SK-N-SH (cell line): ENCODE measurements at regions not wholly inside any gene's neighbourhood (a gene's known extent, or its start where the extent isn't known, plus 50 kb on each side); places are given as distances from the start of the nearest gene placed in this dataset.

Experiments
- CTCF ChIA-PET: fragments of 300-600, 350-600 bp; formaldehyde crosslinking; extraction: SDS; loops from one replicate; lab custom pipeline; 2021; lab: Yijun Ruan, JAX
- POLR2A ChIA-PET: fragments of 350-600 bp; sonication (Branson Sonifier 250); formaldehyde crosslinking; extraction: SDS; loops from one replicate; lab custom pipeline; 2020; ENCODE audit warnings: antibody characterized with exemption, inconsistent platforms; lab: Yijun Ruan, JAX
- DNase-seq: peaks from one replicate; pipeline ENCODE4 v3.0.0; 2012
- H2AFZ ChIP-seq: fragments of 200-600 bp; sonication (generic); 2 replicates; pipeline ENCODE4 v1.8.1; 2016; ENCODE audit warnings: antibody characterized with exemption, mild to moderate bottlenecking, low read depth
- H3F3A ChIP-seq: fragments of 200-600 bp; sonication (generic); replicated peaks from 2 replicates; pipeline ENCODE3; 2016; ENCODE audit warnings: antibody characterized with exemption, mild to moderate bottlenecking; ENCODE audit not compliant: insufficient read depth
- H3K27ac ChIP-seq, 2 experiments: fragments of 200-500 bp in 1 of 2; fragments of 200-600 bp in 1 of 2; sonication (Bioruptor generic) in 1 of 2; sonication (generic), shearing (Covaris generic) in 1 of 2; 2 replicates each; pipeline versions ENCODE4 v1.5.1 to v1.6.1; 2014 to 2016; ENCODE audit warnings: low read depth in 2 of 2, inconsistent platforms in 1 of 2, low read length in 1 of 2, mild to moderate bottlenecking in 1 of 2, mixed read lengths in 1 of 2
- H3K27me3 ChIP-seq: fragments of 200-600 bp; sonication (generic), shearing (Covaris generic); 2 replicates; pipeline ENCODE4 v1.6.1; 2016; ENCODE audit warnings: mixed run types; ENCODE audit not compliant: insufficient read depth
- H3K36me3 ChIP-seq, 2 experiments: fragments of 200-500 bp in 1 of 2; fragments of 200-600 bp in 1 of 2; sonication (Bioruptor generic) in 1 of 2; sonication (generic) in 1 of 2; replicated peaks in 1 of 2; 2 replicates each; pipeline versions ENCODE3 to v1.5.1; 2014 to 2016; ENCODE audit warnings: low read length in 1 of 2, mild to moderate bottlenecking in 1 of 2; ENCODE audit not compliant: insufficient read depth in 2 of 2, control insufficient read depth in 1 of 2
- H3K4me1 ChIP-seq, 2 experiments: fragments of 200-500 bp in 1 of 2; fragments of 200-600 bp in 1 of 2; sonication (Bioruptor generic) in 1 of 2; sonication (generic), shearing (Covaris generic) in 1 of 2; 2 replicates each; pipeline versions ENCODE4 v1.5.1 to v1.6.1; 2014 to 2016; ENCODE audit warnings: low read depth in 1 of 2, low read length in 1 of 2, mixed run types in 1 of 2; ENCODE audit not compliant: insufficient read depth in 2 of 2, control insufficient read depth in 1 of 2
- H3K4me2 ChIP-seq: fragments of 200-600 bp; sonication (generic), shearing (Covaris generic); 2 replicates; pipeline ENCODE4 v1.6.1; 2017; ENCODE audit warnings: mixed run types
- H3K4me3 ChIP-seq, 2 experiments: fragments of 200-500 bp in 1 of 2; fragments of 200-600 bp in 1 of 2; sonication (Bioruptor generic) in 1 of 2; sonication (generic), shearing (Covaris generic) in 1 of 2; 2 replicates each; pipeline versions ENCODE4 v1.5.1 to v1.8.1; 2014 to 2016; ENCODE audit warnings: low read depth in 2 of 2, inconsistent platforms in 1 of 2, low read length in 1 of 2, mild to moderate bottlenecking in 1 of 2, mixed read lengths in 1 of 2, moderate library complexity in 1 of 2
- H3K79me2 ChIP-seq: fragments of 200-600 bp; sonication (generic); 2 replicates; pipeline ENCODE4 v1.8.1; 2017; ENCODE audit warnings: mild to moderate bottlenecking; ENCODE audit not compliant: insufficient read depth
- H3K9ac ChIP-seq: fragments of 200-600 bp; sonication (generic); 2 replicates; pipeline ENCODE4 v1.6.1; 2017; ENCODE audit warnings: mixed run types
- H3K9me2 ChIP-seq: fragments of 200-600 bp; sonication (generic); 2 replicates; pipeline ENCODE4 v1.6.1; 2017; ENCODE audit warnings: mixed run types
- H3K9me3 ChIP-seq: fragments of 200-600 bp; sonication (generic); 2 replicates; pipeline ENCODE4 v1.6.1; 2017; ENCODE audit warnings: mixed run types, mild to moderate bottlenecking, moderate library complexity
- H4K20me1 ChIP-seq: fragments of 200-600 bp; sonication (generic); 2 replicates; pipeline ENCODE4 v1.6.1; 2017; ENCODE audit warnings: mild to moderate bottlenecking, mixed run types; ENCODE audit not compliant: insufficient read depth
- CHD2 ChIP-seq: fragments of 150-350 bp; IDR thresholded peaks from 2 replicates; pipeline ENCODE4 v1.6.1; 2018; ENCODE audit warnings: low read length; ENCODE audit not compliant: partially characterized antibody
- EP300 ChIP-seq, 2 experiments: IDR thresholded peaks; 2 replicates each; pipeline versions ENCODE4 v1.4.0 to v1.6.1; 2012; ENCODE audit warnings: borderline replicate concordance in 1 of 2, low read depth in 1 of 2, low read length in 1 of 2
- EZH2phosphoT487 ChIP-seq: fragments of 200-600 bp; sonication (generic); IDR thresholded peaks from 2 replicates; pipeline ENCODE4 v1.6.1; 2017; ENCODE audit warnings: low read depth, mixed run types, mild to moderate bottlenecking, antibody characterized with exemption, moderate library complexity, borderline replicate concordance
- FOSL2 ChIP-seq: IDR thresholded peaks from 2 replicates; pipeline ENCODE4 v1.4.0; 2012; ENCODE audit warnings: low read depth, mild to moderate bottlenecking, moderate library complexity, borderline replicate concordance
- FOXJ3 ChIP-seq: sonication (generic); formaldehyde crosslinking; IDR thresholded peaks from 2 replicates; pipeline ENCODE4 v1.5.1; 2020; ENCODE audit warnings: mild to moderate bottlenecking, missing genetic modification reagents
- FOXM1 ChIP-seq: IDR thresholded peaks from 2 replicates; pipeline ENCODE4 v1.4.0; 2012; ENCODE audit warnings: low read depth, mild to moderate bottlenecking
- GABPA ChIP-seq: IDR thresholded peaks from 2 replicates; pipeline ENCODE4 v1.4.0; 2012; ENCODE audit warnings: low read depth, mild to moderate bottlenecking
- GATA2 ChIP-seq: sonication (generic); formaldehyde crosslinking; IDR thresholded peaks from 2 replicates; pipeline ENCODE4 v1.5.0; 2020; ENCODE audit warnings: mild to moderate bottlenecking, missing genetic modification reagents
- JUND ChIP-seq: IDR thresholded peaks from 2 replicates; pipeline ENCODE4 v1.4.0; 2012
- MXI1 ChIP-seq: IDR thresholded peaks from 2 replicates; pipeline ENCODE4 v1.6.1; 2012; ENCODE audit warnings: mild to moderate bottlenecking, low read depth, low read length, improper control_type of control experiment
- NFIC ChIP-seq: IDR thresholded peaks from 2 replicates; pipeline ENCODE4 v1.4.0; 2012; ENCODE audit warnings: borderline replicate concordance
- NRF1 ChIP-seq: IDR thresholded peaks from 2 replicates; pipeline ENCODE4 v1.6.1; 2012; ENCODE audit warnings: low read depth, mild to moderate bottlenecking, low read length
- RFX5 ChIP-seq: IDR thresholded peaks from 2 replicates; pipeline ENCODE4 v1.6.1; 2012; ENCODE audit warnings: mild to moderate bottlenecking, improper control_type of control experiment, low read length
- RXRA ChIP-seq: IDR thresholded peaks from 2 replicates; pipeline ENCODE4 v1.4.0; 2012; ENCODE audit warnings: low read depth, mild to moderate bottlenecking, borderline replicate concordance
- SIN3A ChIP-seq: IDR thresholded peaks from 2 replicates; pipeline ENCODE4 v1.6.1; 2012; ENCODE audit warnings: low read depth, mild to moderate bottlenecking, low read length, moderate library complexity, borderline replicate concordance
- SMC3 ChIP-seq: IDR thresholded peaks from 2 replicates; pipeline ENCODE4 v1.6.1; 2012; ENCODE audit warnings: low read depth, low read length, improper control_type of control experiment
- TAF1 ChIP-seq: IDR thresholded peaks from 2 replicates; pipeline ENCODE4 v1.6.1; 2012; ENCODE audit warnings: low read depth, mild to moderate bottlenecking, low read length, moderate library complexity, borderline replicate concordance
- TEAD4 ChIP-seq: IDR thresholded peaks from 2 replicates; pipeline ENCODE4 v1.4.0; 2012; ENCODE audit warnings: mild to moderate bottlenecking, borderline replicate concordance; ENCODE audit not compliant: insufficient read depth
- YY1 ChIP-seq: IDR thresholded peaks from 2 replicates; pipeline ENCODE4 v1.4.0; 2012; ENCODE audit warnings: low read depth, mild to moderate bottlenecking
- WGBS: methylation state at CpG from one replicate; pipeline ENCODE4 v1.1.6; 2017; ENCODE audit warnings: low lambda C conversion rate; 5-methylcytosine and 5-hydroxymethylcytosine counted together
- TF ChIP-seq, protein P1 (sequence below): fragments of 150-350 bp; IDR thresholded peaks from 2 replicates; pipeline ENCODE4 v1.6.1; 2016; ENCODE audit warnings: mild to moderate bottlenecking, low read depth, low read length
- TF ChIP-seq, protein P2 (sequence below): fragments of 200-600 bp; sonication (generic); IDR thresholded peaks from 2 replicates; pipeline ENCODE4 v1.6.1; 2017; ENCODE audit warnings: antibody characterized with exemption, mild to moderate bottlenecking, moderate library complexity
- TF ChIP-seq, protein P3 (sequence below): fragments of 150-350 bp; IDR thresholded peaks from 2 replicates; pipeline ENCODE4 v1.6.1; 2017; ENCODE audit warnings: antibody characterized with exemption, low read length, low read depth, borderline replicate concordance
- TF ChIP-seq, protein P4 (sequence below): IDR thresholded peaks from 2 replicates; pipeline ENCODE4 v1.4.0; 2012; ENCODE audit warnings: low read depth, borderline replicate concordance
- TF ChIP-seq, protein P5 (sequence below): IDR thresholded peaks from 2 replicates; pipeline ENCODE4 v1.4.0; 2012; ENCODE audit warnings: low read depth
- TF ChIP-seq, protein P6 (sequence below): IDR thresholded peaks from 2 replicates; pipeline ENCODE4 v1.4.0; 2012; ENCODE audit warnings: low read depth, borderline replicate concordance
- TF ChIP-seq, protein P7 (sequence below): IDR thresholded peaks from 2 replicates; pipeline ENCODE4; 2012

DNA sequence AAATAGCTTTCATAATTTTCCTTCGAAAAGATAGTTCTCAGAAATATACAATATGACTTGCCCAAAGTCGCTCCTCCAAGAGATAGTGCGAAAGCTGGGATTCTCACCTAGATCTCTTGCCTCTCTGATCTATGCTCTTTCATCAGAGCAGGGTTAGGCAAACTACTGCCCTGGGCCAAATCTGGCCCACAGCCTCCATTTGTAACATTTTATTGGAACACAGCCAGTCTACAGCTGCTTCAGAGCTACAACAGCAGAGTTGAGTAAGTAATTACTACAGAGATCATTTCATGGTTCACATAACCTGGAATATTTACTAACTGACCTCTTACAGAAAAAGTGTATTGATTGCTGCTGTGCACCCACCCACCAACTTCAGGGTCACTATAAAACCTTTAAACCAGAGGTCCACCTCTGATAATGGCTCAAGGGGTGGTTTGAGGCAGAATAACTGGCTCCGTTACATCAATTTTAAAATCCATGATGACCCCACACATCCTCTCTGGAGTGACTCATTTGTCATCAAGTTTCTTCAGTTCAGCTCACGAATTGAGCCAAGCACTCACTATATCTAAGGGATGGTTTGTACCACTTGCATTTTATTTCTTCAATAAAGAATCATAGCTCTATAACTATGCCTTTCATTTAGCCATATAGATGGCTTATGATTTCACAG, 1019.0 kb downstream of the XPNPEP1 start:
- Histone ChIP-seq H3K79me2 (no peaks in the 10 kb centered on the region), H3K27me3 (no peaks in the 10 kb centered on the region), H3K4me1 (peaks cover 11 to 16% of the 10 kb centered on the region in 2 experiments), H3K4me2 (no peak overlapping the region), H3K9me3 (no peaks in the 10 kb centered on the region), H3K36me3 (no peaks in the 10 kb centered on the region), H3K4me3 (no peak overlapping the region), H3K9me2 (no peaks in the 10 kb centered on the region), H3K27ac (peak overlapping the region in 1 of 2 experiments; percentile 38; a peak in 1 of 4 replicates), H3F3A (no peaks in the 10 kb centered on the region), H4K20me1 (no peaks in the 10 kb centered on the region), H3K9ac (no peak overlapping the region), H2AFZ (no peak overlapping the region)
- CTCF ChIA-PET, result no interaction called here
- POLR2A ChIA-PET, result no interaction called here
- peak; percentile 11 for DNase-seq
- 55% methylated on average over 5 of the region's 5 CpGs for WGBS
- TF ChIP-seq, protein P1, sequence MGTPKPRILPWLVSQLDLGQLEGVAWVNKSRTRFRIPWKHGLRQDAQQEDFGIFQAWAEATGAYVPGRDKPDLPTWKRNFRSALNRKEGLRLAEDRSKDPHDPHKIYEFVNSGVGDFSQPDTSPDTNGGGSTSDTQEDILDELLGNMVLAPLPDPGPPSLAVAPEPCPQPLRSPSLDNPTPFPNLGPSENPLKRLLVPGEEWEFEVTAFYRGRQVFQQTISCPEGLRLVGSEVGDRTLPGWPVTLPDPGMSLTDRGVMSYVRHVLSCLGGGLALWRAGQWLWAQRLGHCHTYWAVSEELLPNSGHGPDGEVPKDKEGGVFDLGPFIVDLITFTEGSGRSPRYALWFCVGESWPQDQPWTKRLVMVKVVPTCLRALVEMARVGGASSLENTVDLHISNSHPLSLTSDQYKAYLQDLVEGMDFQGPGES, result no peak
- TF ChIP-seq, protein P2, sequence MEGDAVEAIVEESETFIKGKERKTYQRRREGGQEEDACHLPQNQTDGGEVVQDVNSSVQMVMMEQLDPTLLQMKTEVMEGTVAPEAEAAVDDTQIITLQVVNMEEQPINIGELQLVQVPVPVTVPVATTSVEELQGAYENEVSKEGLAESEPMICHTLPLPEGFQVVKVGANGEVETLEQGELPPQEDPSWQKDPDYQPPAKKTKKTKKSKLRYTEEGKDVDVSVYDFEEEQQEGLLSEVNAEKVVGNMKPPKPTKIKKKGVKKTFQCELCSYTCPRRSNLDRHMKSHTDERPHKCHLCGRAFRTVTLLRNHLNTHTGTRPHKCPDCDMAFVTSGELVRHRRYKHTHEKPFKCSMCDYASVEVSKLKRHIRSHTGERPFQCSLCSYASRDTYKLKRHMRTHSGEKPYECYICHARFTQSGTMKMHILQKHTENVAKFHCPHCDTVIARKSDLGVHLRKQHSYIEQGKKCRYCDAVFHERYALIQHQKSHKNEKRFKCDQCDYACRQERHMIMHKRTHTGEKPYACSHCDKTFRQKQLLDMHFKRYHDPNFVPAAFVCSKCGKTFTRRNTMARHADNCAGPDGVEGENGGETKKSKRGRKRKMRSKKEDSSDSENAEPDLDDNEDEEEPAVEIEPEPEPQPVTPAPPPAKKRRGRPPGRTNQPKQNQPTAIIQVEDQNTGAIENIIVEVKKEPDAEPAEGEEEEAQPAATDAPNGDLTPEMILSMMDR, result no peak
- TF ChIP-seq RXRA, result 0 out of 2 replicates have a peak, but pooled peaks have one; percentile 9
- no peak for TF ChIP-seq FOXJ3
- TF ChIP-seq YY1, result no peak
- TF ChIP-seq, protein P3, sequence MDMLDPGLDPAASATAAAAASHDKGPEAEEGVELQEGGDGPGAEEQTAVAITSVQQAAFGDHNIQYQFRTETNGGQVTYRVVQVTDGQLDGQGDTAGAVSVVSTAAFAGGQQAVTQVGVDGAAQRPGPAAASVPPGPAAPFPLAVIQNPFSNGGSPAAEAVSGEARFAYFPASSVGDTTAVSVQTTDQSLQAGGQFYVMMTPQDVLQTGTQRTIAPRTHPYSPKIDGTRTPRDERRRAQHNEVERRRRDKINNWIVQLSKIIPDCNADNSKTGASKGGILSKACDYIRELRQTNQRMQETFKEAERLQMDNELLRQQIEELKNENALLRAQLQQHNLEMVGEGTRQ, result no peak
- peak; percentile 39; the same call in 1 of the 2 replicates for TF ChIP-seq FOSL2
- TF ChIP-seq GATA2 (CRISPR knock-in tag), result no peak
- TF ChIP-seq TAF1, result no peak
- no peak for TF ChIP-seq FOXM1
- TF ChIP-seq, protein P4, sequence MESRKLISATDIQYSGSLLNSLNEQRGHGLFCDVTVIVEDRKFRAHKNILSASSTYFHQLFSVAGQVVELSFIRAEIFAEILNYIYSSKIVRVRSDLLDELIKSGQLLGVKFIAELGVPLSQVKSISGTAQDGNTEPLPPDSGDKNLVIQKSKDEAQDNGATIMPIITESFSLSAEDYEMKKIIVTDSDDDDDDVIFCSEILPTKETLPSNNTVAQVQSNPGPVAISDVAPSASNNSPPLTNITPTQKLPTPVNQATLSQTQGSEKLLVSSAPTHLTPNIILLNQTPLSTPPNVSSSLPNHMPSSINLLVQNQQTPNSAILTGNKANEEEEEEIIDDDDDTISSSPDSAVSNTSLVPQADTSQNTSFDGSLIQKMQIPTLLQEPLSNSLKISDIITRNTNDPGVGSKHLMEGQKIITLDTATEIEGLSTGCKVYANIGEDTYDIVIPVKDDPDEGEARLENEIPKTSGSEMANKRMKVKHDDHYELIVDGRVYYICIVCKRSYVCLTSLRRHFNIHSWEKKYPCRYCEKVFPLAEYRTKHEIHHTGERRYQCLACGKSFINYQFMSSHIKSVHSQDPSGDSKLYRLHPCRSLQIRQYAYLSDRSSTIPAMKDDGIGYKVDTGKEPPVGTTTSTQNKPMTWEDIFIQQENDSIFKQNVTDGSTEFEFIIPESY, result no peak
- TF ChIP-seq JUND, result peak; percentile 32; the same call in 1 of the 2 replicates
- no peak for TF ChIP-seq GABPA
- TF ChIP-seq, protein P5, sequence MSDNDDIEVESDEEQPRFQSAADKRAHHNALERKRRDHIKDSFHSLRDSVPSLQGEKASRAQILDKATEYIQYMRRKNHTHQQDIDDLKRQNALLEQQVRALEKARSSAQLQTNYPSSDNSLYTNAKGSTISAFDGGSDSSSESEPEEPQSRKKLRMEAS, result no peak
- TF ChIP-seq, protein P6, sequence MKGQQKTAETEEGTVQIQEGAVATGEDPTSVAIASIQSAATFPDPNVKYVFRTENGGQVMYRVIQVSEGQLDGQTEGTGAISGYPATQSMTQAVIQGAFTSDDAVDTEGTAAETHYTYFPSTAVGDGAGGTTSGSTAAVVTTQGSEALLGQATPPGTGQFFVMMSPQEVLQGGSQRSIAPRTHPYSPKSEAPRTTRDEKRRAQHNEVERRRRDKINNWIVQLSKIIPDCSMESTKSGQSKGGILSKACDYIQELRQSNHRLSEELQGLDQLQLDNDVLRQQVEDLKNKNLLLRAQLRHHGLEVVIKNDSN, result no peak
- TF ChIP-seq, protein P7, sequence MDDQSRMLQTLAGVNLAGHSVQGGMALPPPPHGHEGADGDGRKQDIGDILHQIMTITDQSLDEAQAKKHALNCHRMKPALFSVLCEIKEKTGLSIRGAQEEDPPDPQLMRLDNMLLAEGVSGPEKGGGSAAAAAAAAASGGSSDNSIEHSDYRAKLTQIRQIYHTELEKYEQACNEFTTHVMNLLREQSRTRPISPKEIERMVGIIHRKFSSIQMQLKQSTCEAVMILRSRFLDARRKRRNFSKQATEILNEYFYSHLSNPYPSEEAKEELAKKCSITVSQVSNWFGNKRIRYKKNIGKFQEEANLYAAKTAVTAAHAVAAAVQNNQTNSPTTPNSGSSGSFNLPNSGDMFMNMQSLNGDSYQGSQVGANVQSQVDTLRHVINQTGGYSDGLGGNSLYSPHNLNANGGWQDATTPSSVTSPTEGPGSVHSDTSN, result peak; percentile 43
- TF ChIP-seq SIN3A, result no peak
- peak; percentile 46 for TF ChIP-seq NFIC
- no peak for TF ChIP-seq RFX5
- no peak for TF ChIP-seq EZH2phosphoT487
- no peak for TF ChIP-seq SMC3
- TF ChIP-seq NRF1, result no peak
- TF ChIP-seq EP300 (IDR thresholded peaks at IDR 0.05; ENCODE audit: borderline replicate concordance in 1 of 2, low read depth in 1 of 2, low read length in 1 of 2), result no peak
- TF ChIP-seq MXI1, result no peak
- no peak for TF ChIP-seq CHD2
- no peak for TF ChIP-seq TEAD4
